Spleen (tissue), 11 donors: ENCODE measurements at regions not wholly inside any gene's neighbourhood (a gene's known extent, or its start where the extent isn't known, plus 50 kb on each side); places are given as distances from the start of the nearest gene placed in this dataset.

Experiments used
- DNase-seq: peaks from one replicate; pipeline ENCODE4 v3.0.0-alpha.2; 2020
- H3K27ac ChIP-seq, 8 donors: fragments of 200-600 bp; sonication (generic) in 7 of 8; 1 replicate in 4 of 8; 2 replicates in 4 of 8; pipeline versions ENCODE4 v1.5.0 to v1.8.0; 2016 to 2021; ENCODE audit warnings: inconsistent platforms in 4 of 8, mild to moderate bottlenecking in 4 of 8, moderate library complexity in 1 of 8
- H3K27me3 ChIP-seq, 7 donors: fragments of 200-600 bp; sonication (generic) in 6 of 7; replicated peaks in 1 of 7; 1 replicate in 4 of 7; 2 replicates in 3 of 7; pipeline versions ENCODE4 v1.5.0 to v1.8.0; 2016 to 2021; ENCODE audit warnings: inconsistent platforms in 3 of 7, mild to moderate bottlenecking in 1 of 7
- H3K36me3 ChIP-seq, 6 donors: fragments of 200-600 bp; sonication (generic) in 5 of 6; 1 replicate in 4 of 6; 2 replicates in 2 of 6; pipeline versions ENCODE4 v1.5.0 to v1.8.0; 2016 to 2021; ENCODE audit warnings: inconsistent platforms in 2 of 6
- H3K4me1 ChIP-seq, 6 donors: fragments of 200-600 bp; sonication (generic) in 5 of 6; 1 replicate in 3 of 6; 2 replicates in 3 of 6; pipeline versions ENCODE4 v1.5.0 to v1.8.0; 2016 to 2021; ENCODE audit warnings: inconsistent platforms in 3 of 6
- H3K4me3 ChIP-seq, 8 donors: fragments of 200-600 bp; sonication (generic) in 7 of 8; 1 replicate in 4 of 8; 2 replicates in 4 of 8; pipeline versions ENCODE4 v1.5.0 to v1.8.0; 2016 to 2021; ENCODE audit warnings: inconsistent platforms in 4 of 8, mild to moderate bottlenecking in 4 of 8, moderate library complexity in 2 of 8
- H3K9me3 ChIP-seq, 8 donors: fragments of 200-600 bp; sonication (generic) in 7 of 8; 1 replicate in 4 of 8; 2 replicates in 4 of 8; pipeline versions ENCODE4 v1.5.0 to v1.8.0; 2016 to 2021; ENCODE audit warnings: inconsistent platforms in 4 of 8
- POLR2A ChIP-seq, 3 donors: fragments of 450-650 bp; IDR thresholded peaks; one replicate each; pipeline ENCODE4 v1.5.1; 2017; ENCODE audit warnings: antibody characterized with exemption in 3 of 3, mild to moderate bottlenecking in 1 of 3
- POLR2AphosphoS5 ChIP-seq, 3 donors: sonication (generic); formaldehyde crosslinking; IDR thresholded peaks; one replicate each; pipeline ENCODE4 v1.5.1; 2017; ENCODE audit warnings: antibody characterized with exemption in 3 of 3
- WGBS, 5 donors: extraction: QIAGEN DNeasy Blood & Tissue Kit in 3 of 5; methylation state at CpG; one replicate each; pipeline versions ENCODE4 v1.1.5 to v1.1.7; 2013 to 2018; 5-methylcytosine and 5-hydroxymethylcytosine counted together
- intact Hi-C: fragments of 100-400 bp; cut with DNase I; formaldehyde crosslinking; loops from one replicate; pipeline ENCODE4 v1.15.0; 2023; ENCODE audit warnings: low total_unique reads
- TF ChIP-seq, protein P1 (sequence below), 11 experiments: fragments of 200-600 bp in 7 of 11; fragments of 450-650 bp in 4 of 11; sonication (generic) in 4 of 11; IDR thresholded peaks in 8 of 11; conservative IDR thresholded peaks in 3 of 11; 1 replicate in 7 of 11; 2 replicates in 4 of 11; pipeline versions ENCODE4 v1.4.0 to v1.8.0; 2016 to 2021; ENCODE audit warnings: antibody characterized with exemption in 11 of 11, inconsistent platforms in 4 of 11, mild to moderate bottlenecking in 1 of 11
- donor health status: healthy with polysubstance abuse.
- donor health status: DM: no; HTN: no; CAD: no; lungs with moderate emphysema.
- donor health status: DM: no; HTN: no; CAD: no.
- donor health status: Bipolar disorder and iron deficiency.
- donor health status: healthy.
- donor health status: DM: no; HTN: no; CAD: no.
- donor health status: DM: yes; HTN: yes; CAD: no.

DNA sequence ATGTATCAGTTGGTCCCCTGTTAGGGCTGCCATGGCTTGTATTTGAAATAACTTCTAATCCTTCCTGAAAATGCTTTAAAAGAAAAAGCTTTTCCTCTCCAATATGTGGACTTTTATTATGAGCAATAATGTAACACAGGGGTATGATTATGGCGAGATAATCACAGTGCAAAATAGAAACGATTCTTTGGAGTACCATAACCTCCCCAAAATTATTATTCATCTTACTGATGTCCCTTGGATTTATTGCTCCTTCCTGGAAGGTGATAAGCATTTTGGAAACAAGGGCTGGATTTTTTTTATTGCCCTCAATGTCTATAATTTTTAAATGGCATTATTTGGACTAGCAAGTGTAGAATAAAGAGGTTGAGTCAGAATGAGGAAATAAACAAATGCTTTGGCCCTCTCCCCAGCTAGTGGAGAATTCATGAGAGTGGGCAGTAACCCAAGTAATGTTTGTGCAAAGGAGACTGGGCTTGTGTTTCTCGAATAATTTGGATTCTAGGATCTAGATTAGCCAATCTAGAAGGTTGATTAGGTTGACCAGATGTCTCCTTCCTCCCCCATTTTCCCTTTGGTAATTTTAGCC is 403.9 kb upstream of the CELF2 start:
- 63 to 87% (median 76%) methylated on average over 3 of the region's 3 CpGs for WGBS, 5 donors
- Histone ChIP-seq H3K27ac (no peak overlapping the region), H3K4me3 (no peak overlapping the region), H3K9me3 (no peaks in the 10 kb centered on the region), H3K4me1 (no peaks in the 10 kb centered on the region), H3K36me3 (no peaks in the 10 kb centered on the region), H3K27me3 (no peaks in the 10 kb centered on the region)
- TF ChIP-seq, protein P1, sequence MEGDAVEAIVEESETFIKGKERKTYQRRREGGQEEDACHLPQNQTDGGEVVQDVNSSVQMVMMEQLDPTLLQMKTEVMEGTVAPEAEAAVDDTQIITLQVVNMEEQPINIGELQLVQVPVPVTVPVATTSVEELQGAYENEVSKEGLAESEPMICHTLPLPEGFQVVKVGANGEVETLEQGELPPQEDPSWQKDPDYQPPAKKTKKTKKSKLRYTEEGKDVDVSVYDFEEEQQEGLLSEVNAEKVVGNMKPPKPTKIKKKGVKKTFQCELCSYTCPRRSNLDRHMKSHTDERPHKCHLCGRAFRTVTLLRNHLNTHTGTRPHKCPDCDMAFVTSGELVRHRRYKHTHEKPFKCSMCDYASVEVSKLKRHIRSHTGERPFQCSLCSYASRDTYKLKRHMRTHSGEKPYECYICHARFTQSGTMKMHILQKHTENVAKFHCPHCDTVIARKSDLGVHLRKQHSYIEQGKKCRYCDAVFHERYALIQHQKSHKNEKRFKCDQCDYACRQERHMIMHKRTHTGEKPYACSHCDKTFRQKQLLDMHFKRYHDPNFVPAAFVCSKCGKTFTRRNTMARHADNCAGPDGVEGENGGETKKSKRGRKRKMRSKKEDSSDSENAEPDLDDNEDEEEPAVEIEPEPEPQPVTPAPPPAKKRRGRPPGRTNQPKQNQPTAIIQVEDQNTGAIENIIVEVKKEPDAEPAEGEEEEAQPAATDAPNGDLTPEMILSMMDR (IDR thresholded peaks at IDR 0.05 in 8 of 11, conservative IDR thresholded peaks at IDR 0.05 in 3 of 11) = no peak
- TF ChIP-seq POLR2AphosphoS5 (IDR thresholded peaks at IDR 0.05) (no peak), POLR2A (IDR thresholded peaks at IDR 0.05) (no peak)
- intact Hi-C loops = no loop called here
- DNase-seq = no peak

DNA sequence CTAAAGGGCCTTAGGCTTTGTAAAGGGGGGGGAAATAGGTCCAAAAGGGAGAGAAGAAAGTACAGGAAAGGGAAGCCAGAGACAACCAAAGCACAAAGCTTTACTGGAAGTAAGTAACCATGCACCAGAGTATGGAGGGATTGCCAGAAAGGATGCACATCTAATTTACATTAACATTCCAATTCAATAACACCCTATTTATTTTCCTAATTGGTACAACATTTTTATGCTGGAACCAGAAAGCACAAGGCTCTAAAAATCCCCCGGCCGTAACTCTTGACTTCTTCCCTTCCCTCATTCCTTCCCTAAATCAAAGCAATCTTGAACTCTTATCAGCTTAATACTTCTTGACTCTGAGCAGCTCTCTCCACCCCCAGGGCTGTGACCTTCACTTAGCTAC is 400.0 kb upstream of the CELF2 start:
- WGBS, 5 donors = 54 to 81% (median 67%) methylated on average over 2 of the region's 2 CpGs
- Histone ChIP-seq H3K27ac (no peak overlapping the region), H3K27me3 (no peaks in the 10 kb centered on the region), H3K4me3 (no peak overlapping the region), H3K4me1 (no peaks in the 10 kb centered on the region), H3K36me3 (no peaks in the 10 kb centered on the region), H3K9me3 (no peaks in the 10 kb centered on the region)
- intact Hi-C loops = no loop called here
- DNase-seq = no peak
- TF ChIP-seq, protein P1 (IDR thresholded peaks at IDR 0.05 in 8 of 11, conservative IDR thresholded peaks at IDR 0.05 in 3 of 11) = no peak
- TF ChIP-seq POLR2A (IDR thresholded peaks at IDR 0.05) = no peak

DNA sequence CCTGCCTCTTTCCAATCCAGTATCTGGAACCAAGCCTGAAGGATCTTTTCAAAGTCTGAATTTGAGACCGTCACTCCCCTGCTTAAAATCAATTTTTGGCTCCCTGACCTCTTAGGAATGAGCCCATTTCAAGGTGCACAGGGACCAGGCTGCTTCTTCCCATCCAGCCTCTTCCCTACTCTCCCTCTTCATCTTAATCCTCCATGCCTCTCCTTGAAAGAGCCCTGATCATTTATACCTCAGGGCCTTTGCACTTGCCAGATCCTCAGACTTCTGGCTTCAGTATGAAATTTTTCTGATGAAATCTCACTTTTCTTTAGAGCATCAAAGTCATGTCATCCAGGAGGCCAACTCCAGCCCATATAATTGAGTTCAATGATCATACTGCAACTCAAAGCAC is 399.5 kb upstream of the CELF2 start:
- Histone ChIP-seq H3K27me3 (no peaks in the 10 kb centered on the region), H3K4me1 (no peaks in the 10 kb centered on the region), H3K4me3 (no peak overlapping the region), H3K9me3 (no peaks in the 10 kb centered on the region), H3K36me3 (no peaks in the 10 kb centered on the region), H3K27ac (no peak overlapping the region)
- intact Hi-C loops = no loop called here
- WGBS, 5 donors = 63 to 84% (median 73%) methylated on average over 1 of the region's 1 CpG
- DNase-seq = no peak
- TF ChIP-seq POLR2A (IDR thresholded peaks at IDR 0.05) (no peak), POLR2AphosphoS5 (IDR thresholded peaks at IDR 0.05) (no peak)
- TF ChIP-seq, protein P1 (IDR thresholded peaks at IDR 0.05 in 8 of 11, conservative IDR thresholded peaks at IDR 0.05 in 3 of 11) = no peak

DNA sequence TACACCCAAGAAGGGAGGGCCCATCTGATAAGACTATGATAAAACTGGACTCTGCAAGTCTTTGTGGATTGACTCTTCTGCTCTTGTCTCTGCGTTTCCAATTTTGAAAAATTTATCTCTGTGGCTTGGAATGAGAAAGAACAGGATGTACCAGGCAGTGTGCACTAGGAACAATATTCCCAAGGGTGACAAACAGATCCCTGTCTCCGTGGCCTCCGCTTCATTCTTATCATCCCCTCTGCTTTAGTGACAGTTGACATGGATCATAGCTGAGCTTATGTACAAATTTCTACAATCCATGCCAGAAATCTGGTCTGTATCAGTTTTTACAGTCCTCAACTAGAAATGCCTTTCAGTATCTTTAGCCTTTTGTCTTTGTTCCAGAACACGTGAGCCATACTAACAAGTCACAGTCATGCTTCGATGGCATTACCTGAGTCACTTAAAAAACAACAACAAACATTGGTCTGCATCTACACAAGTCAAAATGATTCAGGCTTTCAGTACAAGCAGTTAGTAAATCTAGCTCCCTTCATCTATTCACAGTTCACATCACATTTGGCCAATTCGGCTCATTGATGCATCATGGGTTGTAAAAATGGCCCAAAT is 393.6 kb upstream of the CELF2 start:
- no peak for TF ChIP-seq POLR2A (IDR thresholded peaks at IDR 0.05)
- TF ChIP-seq, protein P1 (IDR thresholded peaks at IDR 0.05 in 8 of 11, conservative IDR thresholded peaks at IDR 0.05 in 3 of 11) = no peak
- no peak for TF ChIP-seq POLR2AphosphoS5 (IDR thresholded peaks at IDR 0.05)
- Histone ChIP-seq H3K36me3 (no peaks in the 10 kb centered on the region), H3K9me3 (no peaks in the 10 kb centered on the region), H3K27ac (no peak overlapping the region), H3K4me1 (no peaks in the 10 kb centered on the region), H3K27me3 (no peaks in the 10 kb centered on the region), H3K4me3 (no peak overlapping the region)
- no peak for DNase-seq
- intact Hi-C loops = no loop called here
- 78 to 92% (median 84%) methylated on average over 6 of the region's 6 CpGs for WGBS, 5 donors
